Right renal cortex interstitium (tissue), 3 donors: ENCODE measurements at regions not wholly inside any gene's neighbourhood (a gene's known extent, or its start where the extent isn't known, plus 50 kb on each side); places are given as distances from the start of the nearest gene placed in this dataset.
"Not testable (repeated sequence)": the region's sequence is repeated elsewhere in the genome, so short reads cannot be mapped to it uniquely, and the experiment has no call there.

Experiments
- DNase-seq, 3 donors: peaks; one replicate each; pipeline ENCODE4 v3.0.0-alpha.2; 2013; ENCODE audit warnings: low read depth in 3 of 3, low spot score in 2 of 3

DNA sequence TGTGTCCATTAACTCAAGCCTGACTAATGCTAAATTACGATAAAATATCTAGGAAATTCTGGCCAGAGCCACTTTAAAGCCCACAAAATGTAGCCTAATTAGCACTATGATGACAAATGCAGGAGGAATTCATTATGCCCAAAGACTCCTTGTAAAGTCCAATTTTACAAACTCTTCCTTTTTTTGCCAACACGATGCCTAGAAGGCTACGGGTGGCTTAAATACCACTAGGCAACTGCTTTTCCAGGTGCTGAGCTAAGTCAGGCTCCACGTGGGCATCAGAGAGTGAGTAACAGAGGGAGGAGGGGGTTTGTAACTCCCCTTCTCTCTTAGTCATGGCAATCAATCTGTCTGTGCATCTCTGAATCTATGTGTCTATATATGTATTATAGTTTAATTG is 172.4 kb upstream of the NTF3 start:
- no peak for DNase-seq

- DNase-seq: no peak
Observed at GRCh38 chr12:5260086-5260485, 171.8 kb upstream of the NTF3 start.

- no peak for DNase-seq
Observed at GRCh38 chr12:5260591-5261086, 171.3 kb upstream of the NTF3 start.

- DNase-seq: no peak
Observed at GRCh38 chr12:5262450-5262849, 169.5 kb upstream of the NTF3 start.

- DNase-seq: no peak
Observed at GRCh38 chr12:5262885-5263284, 169.0 kb upstream of the NTF3 start.

DNA sequence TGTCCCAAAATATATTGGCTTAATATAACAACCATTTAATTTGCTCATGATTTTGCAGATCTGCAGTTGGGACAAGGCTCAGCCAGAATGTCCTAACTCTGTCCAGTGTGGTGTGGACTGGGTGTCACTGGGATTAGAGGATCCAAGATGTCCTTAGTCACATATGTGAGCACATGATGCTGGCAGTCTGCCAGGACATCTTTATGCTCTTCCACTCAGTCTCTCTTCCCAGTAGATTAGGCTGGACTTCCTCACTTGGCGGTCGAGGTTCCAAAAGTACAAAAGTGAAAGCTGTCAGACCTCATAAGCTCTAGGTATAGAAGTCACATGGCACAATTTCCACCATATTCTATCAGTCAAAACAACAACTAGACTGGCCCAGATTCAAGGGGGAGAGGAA is 167.9 kb upstream of the NTF3 start:
- no peak for DNase-seq

- DNase-seq: no peak
Observed at GRCh38 chr12:5267603-5268423, 164.1 kb upstream of the NTF3 start.

DNA sequence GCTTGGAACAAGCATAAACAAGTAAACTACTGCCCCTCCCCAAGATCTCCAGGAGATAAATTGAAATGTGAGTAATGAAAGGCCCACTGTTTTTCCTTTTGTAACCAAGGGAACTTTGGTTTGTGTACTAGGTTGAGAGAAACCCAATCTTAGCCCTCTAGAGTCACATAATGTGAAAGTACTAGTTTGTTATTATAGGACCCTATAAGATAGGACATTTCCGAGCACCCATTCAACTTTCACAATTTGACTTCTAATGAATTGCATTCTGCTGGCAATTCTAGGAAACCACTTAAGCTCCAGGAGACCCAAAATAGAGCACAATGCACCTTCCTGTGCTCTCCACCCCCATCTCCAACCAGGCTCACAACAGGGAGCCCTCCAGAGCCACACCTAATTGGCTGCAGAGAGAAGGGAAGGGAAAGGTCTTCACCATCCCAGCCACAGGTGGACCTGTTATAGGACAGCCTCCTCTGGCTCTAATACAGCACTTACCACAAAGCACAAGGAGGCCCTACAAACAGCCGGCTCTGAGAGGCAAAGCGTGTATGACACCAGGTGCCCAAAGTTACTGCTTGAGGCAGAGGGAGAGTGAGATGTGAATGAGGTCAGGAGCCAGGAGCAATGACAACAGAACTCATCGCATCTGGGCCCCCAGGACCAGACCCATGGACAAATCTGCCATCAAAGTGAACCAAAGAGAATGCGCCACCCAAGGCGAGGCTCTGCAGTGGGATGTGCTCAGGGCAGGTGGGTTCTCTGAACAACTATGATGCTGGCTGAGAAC is 163.3 kb upstream of the NTF3 start:
- DNase-seq: no peak

DNA sequence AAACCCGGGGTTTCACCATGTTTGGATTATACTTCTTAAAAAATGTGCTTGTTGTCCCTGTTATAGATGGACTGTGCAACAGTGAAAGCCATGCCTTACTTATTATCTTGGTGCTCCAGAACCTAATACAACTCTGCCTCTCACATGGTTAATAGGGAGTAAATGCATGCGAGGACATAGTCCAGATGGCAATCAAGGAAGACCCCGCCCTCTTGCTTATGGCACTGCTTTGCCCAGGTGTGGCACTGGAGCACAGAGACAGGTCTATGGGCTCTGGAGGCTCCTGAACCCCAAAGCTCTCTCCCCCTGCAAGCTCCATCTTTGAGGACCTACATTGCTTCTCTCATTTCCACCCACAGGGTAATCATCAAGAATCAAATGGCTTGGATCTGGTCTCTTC is 162.1 kb upstream of the NTF3 start:
- DNase-seq: no peak

DNA sequence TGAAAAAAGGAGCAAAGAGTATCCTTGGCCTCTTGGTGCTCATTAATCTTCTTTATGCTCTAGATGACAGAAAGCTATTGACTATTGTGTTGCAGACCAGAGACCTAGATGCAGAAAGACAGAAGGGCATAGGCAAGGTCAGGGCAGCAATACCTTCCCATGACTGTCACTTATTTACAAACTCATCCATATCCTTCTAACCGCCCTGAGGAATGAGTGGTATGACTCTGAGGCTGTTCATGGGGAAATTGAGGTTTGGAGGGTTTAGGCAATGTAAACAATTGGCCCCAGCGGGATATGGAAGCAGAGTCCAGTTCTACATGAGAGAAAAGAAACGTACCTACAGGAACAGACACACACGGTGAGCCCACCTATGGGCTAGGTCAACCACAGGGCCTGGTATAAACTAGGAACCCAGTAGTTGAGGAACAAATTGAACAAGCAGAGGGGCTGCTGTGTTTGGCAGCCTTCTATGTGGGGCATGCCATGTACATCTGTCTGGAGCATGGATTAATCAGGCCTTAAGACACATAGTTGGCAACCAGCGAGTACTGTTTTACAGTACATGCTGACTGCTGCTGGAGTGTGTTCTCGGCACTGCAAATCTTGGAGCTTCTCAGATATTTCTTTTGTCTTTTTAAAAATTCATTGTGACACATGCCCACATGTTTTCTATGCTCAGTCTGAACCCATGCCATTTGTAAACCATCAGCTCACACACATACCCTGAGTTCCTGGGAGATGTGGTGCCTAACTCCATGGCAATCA is 159.7 kb upstream of the NTF3 start:
- DNase-seq: no peak

GRCh38 chr12:5273709-5274108 is 158.2 kb upstream of the NTF3 start:
- DNase-seq: no peak

DNA sequence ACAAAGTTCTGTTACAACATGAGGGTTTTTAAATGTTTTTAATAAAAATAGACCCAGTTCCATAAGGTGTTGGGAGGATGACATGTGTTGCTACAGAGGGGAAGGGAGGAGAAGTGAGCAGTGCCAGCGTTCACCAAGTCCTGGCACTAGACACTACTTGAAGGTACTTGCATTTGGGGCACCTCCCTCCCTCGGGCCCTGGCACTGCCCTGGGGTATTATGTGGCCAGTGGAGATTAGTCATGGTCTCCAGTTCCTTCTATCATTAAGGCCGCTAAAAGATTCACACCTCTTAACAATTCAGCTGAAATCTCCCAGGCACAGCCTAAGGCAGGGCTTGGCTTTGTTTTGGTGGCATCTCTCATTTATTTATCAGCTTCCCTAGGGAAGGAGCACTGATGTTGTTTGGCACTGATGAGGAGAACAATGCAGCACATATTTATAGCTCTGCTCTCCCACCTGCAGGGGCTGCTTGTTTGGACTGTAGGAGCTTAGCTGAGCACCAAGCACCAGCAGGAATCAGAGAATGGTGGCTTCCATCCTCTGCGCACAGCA is 155.5 kb upstream of the NTF3 start:
- no peak for DNase-seq

GRCh38 chr12:5280086-5280485 is 151.8 kb upstream of the NTF3 start:
- no peak for DNase-seq

GRCh38 chr12:5290368-5290767 is 141.5 kb upstream of the NTF3 start:
- DNase-seq: not testable (repeated sequence)

- no peak for DNase-seq
Observed at GRCh38 chr12:5292651-5293050, 139.3 kb upstream of the NTF3 start.

GRCh38 chr12:5293773-5294172 is 138.1 kb upstream of the NTF3 start:
- DNase-seq: no peak

DNA sequence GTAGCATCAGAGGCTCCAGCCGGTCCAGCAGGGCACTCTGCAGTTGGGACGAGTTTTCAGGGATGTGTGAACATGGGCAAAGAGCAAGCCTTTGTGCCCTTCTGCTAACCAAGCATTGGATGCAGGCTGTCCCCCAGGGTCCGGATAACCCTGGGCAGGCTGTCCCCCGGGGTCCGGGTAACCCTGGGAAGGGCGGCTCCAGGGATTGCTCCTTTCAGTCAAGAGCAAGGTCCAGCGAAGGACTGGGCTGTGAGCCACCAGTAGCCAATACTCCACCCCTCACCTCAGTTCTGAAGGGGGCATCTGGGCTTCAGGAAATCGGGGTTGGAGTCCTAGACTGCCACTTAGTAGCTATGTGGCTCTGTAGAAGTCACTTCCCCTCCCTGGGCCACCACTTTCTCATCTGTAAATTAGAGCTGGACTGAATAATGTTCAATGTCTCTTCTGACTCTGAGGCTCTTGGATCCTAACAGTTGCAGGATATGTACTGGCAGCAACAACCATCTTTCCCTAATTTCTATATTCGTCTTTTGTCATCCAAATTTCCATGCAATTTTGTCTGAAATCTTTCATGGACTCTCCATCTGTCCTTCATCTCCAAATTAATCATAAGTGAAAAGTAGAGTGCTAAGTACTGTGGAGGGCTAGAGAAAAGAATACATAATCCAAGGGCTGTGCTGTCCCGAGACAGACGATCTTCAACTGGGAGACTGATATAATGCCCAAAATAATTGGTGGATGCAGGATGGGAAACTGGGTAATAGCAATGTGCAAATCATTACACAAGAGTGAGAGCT is 137.4 kb upstream of the NTF3 start:
- DNase-seq: no peak

DNA sequence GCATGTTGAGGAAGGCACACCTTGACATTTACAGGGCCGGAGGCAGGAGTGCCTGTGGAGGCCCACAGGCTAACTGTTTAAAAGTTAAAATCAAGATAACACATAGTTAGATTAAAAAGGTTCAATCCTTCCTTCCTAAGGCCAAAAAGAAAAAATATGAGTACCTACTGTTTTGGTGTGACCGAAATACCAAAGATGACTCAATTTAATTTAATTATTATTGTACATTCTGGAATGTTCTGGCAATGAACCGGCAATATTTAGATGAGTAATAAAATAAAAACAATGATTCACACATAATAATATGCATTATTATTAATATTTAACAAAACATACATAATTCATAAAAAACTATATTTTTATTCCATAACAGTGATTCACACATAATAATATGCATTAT is 136.8 kb upstream of the NTF3 start:
- DNase-seq: no peak

- DNase-seq: no peak
Observed at GRCh38 chr12:5295996-5296395, 135.9 kb upstream of the NTF3 start.

DNA sequence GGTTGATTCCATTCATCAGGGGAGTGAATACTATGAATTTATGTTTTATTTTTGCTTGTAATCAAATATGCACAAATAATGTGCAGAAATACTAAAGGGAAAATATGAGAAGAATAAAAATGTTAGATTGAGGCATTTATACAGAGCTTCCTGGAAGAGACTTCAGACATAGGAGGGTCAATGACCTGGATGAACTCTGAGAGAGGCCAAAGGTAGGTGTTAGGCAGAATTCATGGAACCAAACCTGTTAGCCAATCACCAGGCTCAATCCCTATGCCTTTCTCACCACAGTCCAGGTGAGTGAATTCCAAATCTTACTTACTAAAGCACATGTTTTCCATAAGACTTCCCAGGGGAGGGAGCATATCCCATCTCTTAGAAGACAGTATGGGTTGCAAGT is 130.4 kb upstream of the NTF3 start:
- DNase-seq: no peak
